Astrocyte (in vitro differentiated cells and primary cell): ENCODE measurements at regions not wholly inside any gene's neighbourhood (a gene's known extent, or its start where the extent isn't known, plus 50 kb on each side); places are given as distances from the start of the nearest gene placed in this dataset.

Experiments used
- DNase-seq: peaks from one replicate; pipeline ENCODE4 v3.0.0-alpha.2; 2010; ENCODE audit warnings: low read depth
- FAIRE-seq: peaks from 2 replicates; lab custom pipeline; 2011; peaks lifted over from hg19 to GRCh38; lab: Jason Lieb, UNC
- H2AFZ ChIP-seq: 2 replicates; pipeline ENCODE4 v1.6.0; 2012; ENCODE audit warnings: low read depth, low read length, inconsistent platforms
- H3K27ac ChIP-seq: 2 replicates; pipeline ENCODE4 v1.5.1; 2011; ENCODE audit warnings: low read depth, low read length, inconsistent platforms
- H3K27me3 ChIP-seq: 2 replicates; pipeline ENCODE4 v1.6.0; 2011; ENCODE audit warnings: low read length, inconsistent platforms; ENCODE audit not compliant: insufficient read depth
- H3K36me3 ChIP-seq: 2 replicates; pipeline ENCODE4 v1.5.1; 2011; ENCODE audit warnings: low read length, inconsistent platforms; ENCODE audit not compliant: insufficient read depth
- H3K4me1 ChIP-seq: 2 replicates; pipeline ENCODE4 v1.5.1; 2011; ENCODE audit warnings: low read length, inconsistent platforms; ENCODE audit not compliant: insufficient read depth
- H3K4me2 ChIP-seq: 2 replicates; pipeline ENCODE4 v1.6.0; 2012; ENCODE audit warnings: low read length, inconsistent platforms
- H3K4me3 ChIP-seq: 2 replicates; pipeline ENCODE4 v1.5.1; 2011; ENCODE audit warnings: low read depth, mild to moderate bottlenecking, low read length, inconsistent platforms; ENCODE audit not compliant: insufficient read depth
- H3K79me2 ChIP-seq: 2 replicates; pipeline ENCODE4 v1.6.0; 2012; ENCODE audit warnings: mild to moderate bottlenecking, low read length, inconsistent platforms; ENCODE audit not compliant: insufficient read depth
- H3K9ac ChIP-seq: 2 replicates; pipeline ENCODE4 v1.6.0; 2012; ENCODE audit warnings: mild to moderate bottlenecking, low read length, inconsistent platforms
- H3K9me3 ChIP-seq: 2 replicates; pipeline ENCODE4 v1.5.1; 2012; ENCODE audit warnings: low read depth, mild to moderate bottlenecking, low read length, inconsistent platforms; ENCODE audit not compliant: insufficient read depth
- H4K20me1 ChIP-seq: 2 replicates; pipeline ENCODE4 v1.6.0; 2012; ENCODE audit warnings: low read length, inconsistent platforms; ENCODE audit not compliant: insufficient read depth
- H3K27ac Mint-ChIP-seq: one replicate; pipeline ENCODE4 v1.8.0; 2021; ENCODE audit warnings: mild to moderate bottlenecking, mixed read lengths; ENCODE audit not compliant: unreplicated experiment
- H3K27me3 Mint-ChIP-seq: one replicate; pipeline ENCODE4 v1.8.0; 2021; ENCODE audit warnings: low read depth, mixed read lengths; ENCODE audit not compliant: unreplicated experiment
- H3K36me3 Mint-ChIP-seq: one replicate; pipeline ENCODE4 v1.8.0; 2021; ENCODE audit warnings: low read depth, mixed read lengths; ENCODE audit not compliant: unreplicated experiment
- H3K4me1 Mint-ChIP-seq: one replicate; pipeline ENCODE4 v1.8.0; 2021; ENCODE audit warnings: low read depth, mixed read lengths; ENCODE audit not compliant: unreplicated experiment
- H3K4me3 Mint-ChIP-seq: one replicate; pipeline ENCODE4 v1.8.0; 2021; ENCODE audit warnings: mild to moderate bottlenecking, moderate library complexity, mixed read lengths; ENCODE audit not compliant: unreplicated experiment
- H3K9me3 Mint-ChIP-seq: one replicate; pipeline ENCODE4 v1.8.0; 2021; ENCODE audit warnings: mild to moderate bottlenecking, mixed read lengths; ENCODE audit not compliant: unreplicated experiment
- CTCF ChIP-seq: IDR thresholded peaks from 2 replicates; pipeline ENCODE4 v1.5.1; 2011; ENCODE audit warnings: low read depth, mild to moderate bottlenecking, inconsistent platforms, low read length, moderate library complexity; ENCODE audit not compliant: insufficient read depth
- EZH2 ChIP-seq: IDR thresholded peaks from 2 replicates; pipeline ENCODE4 v1.6.1; 2012; ENCODE audit warnings: mild to moderate bottlenecking, low read length, inconsistent platforms; ENCODE audit not compliant: insufficient read depth

- Histone ChIP-seq H3K4me1 (no peaks in the 10 kb centered on the region), H3K79me2 (no peaks in the 10 kb centered on the region), H3K9ac (no peak overlapping the region), H3K4me2 (no peak overlapping the region), H3K9me3 (no peaks in the 10 kb centered on the region), H3K4me3 (no peak overlapping the region), H3K27ac (no peak overlapping the region), H2AFZ (no peak overlapping the region), H3K27me3 (no peaks in the 10 kb centered on the region), H3K36me3 (no peaks in the 10 kb centered on the region), H4K20me1 (no peaks in the 10 kb centered on the region)
- TF ChIP-seq EZH2 (no peak), CTCF (no peak)
- Mint-ChIP-seq H3K36me3 (no peaks in the 10 kb centered on the region), H3K9me3 (peaks cover 4% of the 10 kb centered on the region), H3K4me3 (no peak overlapping the region), H3K27me3 (peaks cover 20% of the 10 kb centered on the region), H3K4me1 (no peaks in the 10 kb centered on the region), H3K27ac (no peak overlapping the region)
- DNase-seq (no peak), FAIRE-seq (no peak)
Observed at GRCh38 chr10:131789516-131789915, 111.3 kb upstream of the PPP2R2D start.

GRCh38 chr10:131790021-131790420 lies 110.8 kb upstream of the PPP2R2D start:
- H3K36me3 ChIP-seq = no peaks in the 10 kb centered on the region
- H3K27ac ChIP-seq = no peak overlapping the region
- H3K4me1 ChIP-seq = no peaks in the 10 kb centered on the region
- H3K4me2 ChIP-seq = no peak overlapping the region
- peaks cover 4% of the 10 kb centered on the region for H3K9me3 Mint-ChIP-seq
- H3K9me3 ChIP-seq = no peaks in the 10 kb centered on the region
- no peak for TF ChIP-seq EZH2
- TF ChIP-seq CTCF = no peak
- no peaks in the 10 kb centered on the region for H3K36me3 Mint-ChIP-seq
- peaks cover 20% of the 10 kb centered on the region for H3K27me3 Mint-ChIP-seq
- H3K4me3 ChIP-seq = no peak overlapping the region
- H3K4me1 Mint-ChIP-seq = no peaks in the 10 kb centered on the region
- no peak overlapping the region for H3K4me3 Mint-ChIP-seq
- no peaks in the 10 kb centered on the region for H4K20me1 ChIP-seq
- no peaks in the 10 kb centered on the region for H3K27me3 ChIP-seq
- FAIRE-seq = no peak
- no peaks in the 10 kb centered on the region for H3K79me2 ChIP-seq
- H3K9ac ChIP-seq = no peak overlapping the region
- no peak for DNase-seq
- no peak overlapping the region for H3K27ac Mint-ChIP-seq
- no peak overlapping the region for H2AFZ ChIP-seq

GRCh38 chr10:131792011-131792651 lies 108.7 kb upstream of the PPP2R2D start:
- Histone ChIP-seq H3K27ac (no peak overlapping the region), H3K27me3 (no peaks in the 10 kb centered on the region), H2AFZ (no peak overlapping the region), H3K36me3 (no peaks in the 10 kb centered on the region), H3K9me3 (no peaks in the 10 kb centered on the region), H3K4me3 (no peak overlapping the region), H3K79me2 (no peaks in the 10 kb centered on the region), H3K4me1 (no peaks in the 10 kb centered on the region), H3K4me2 (no peak overlapping the region), H4K20me1 (no peaks in the 10 kb centered on the region), H3K9ac (no peak overlapping the region)
- Mint-ChIP-seq H3K27me3 (peaks cover 15% of the 10 kb centered on the region), H3K4me3 (no peak overlapping the region), H3K9me3 (peaks cover 6% of the 10 kb centered on the region), H3K36me3 (no peaks in the 10 kb centered on the region), H3K27ac (peak overlapping the region; percentile 3), H3K4me1 (no peaks in the 10 kb centered on the region)
- TF ChIP-seq CTCF (no peak), EZH2 (no peak)
- DNase-seq (no peak), FAIRE-seq (no peak)
